IMR-90 (cell line): ENCODE measurements at regions not wholly inside any gene's neighbourhood (a gene's known extent, or its start where the extent isn't known, plus 50 kb on each side); places are given as distances from the start of the nearest gene placed in this dataset.

Experiments
- ATAC-seq: fragments of 200-7000 bp; cut with Tn5 transposase; 2 replicates; pipeline ENCODE4 v1.9.1; 2020; ENCODE audit warnings: low read depth, mild to moderate bottlenecking, moderate library complexity
- BruUV-seq: library from RNA; stranded (reverse); fragments of 400-500 nt; replicated peaks from 2 replicates; lab custom pipeline; 2021; lab: Mats Ljungman, UMichigan
- CTCF ChIA-PET: fragments of 300-600 bp; formaldehyde crosslinking; extraction: SDS; loops from one replicate; lab custom pipeline; 2021; ENCODE audit warnings: antibody characterized with exemption; lab: Yijun Ruan, JAX
- POLR2A ChIA-PET: fragments of 300-600 bp; sonication (Branson Sonifier 250); formaldehyde crosslinking; loops from one replicate; lab custom pipeline; 2022; ENCODE audit warnings: antibody characterized with exemption; ENCODE audit not compliant: unreplicated experiment; lab: Charles Lee
- DNase-seq: peaks from one replicate; pipeline ENCODE4 v3.0.0; 2013
- H2AFZ ChIP-seq: replicated peaks from 2 replicates; pipeline ENCODE3; 2013; ENCODE audit warnings: low read length, mild to moderate bottlenecking; ENCODE audit not compliant: poor library complexity
- H2AK5ac ChIP-seq: 2 replicates; pipeline ENCODE4 v1.6.1; 2013; ENCODE audit warnings: low read depth, low read length, inconsistent platforms
- H2AK9ac ChIP-seq: replicated peaks from 2 replicates; pipeline ENCODE3; 2013; ENCODE audit warnings: mild to moderate bottlenecking, low read depth, low read length, moderate library complexity; ENCODE audit not compliant: poor library complexity
- H2BK120ac ChIP-seq: 2 replicates; pipeline ENCODE4 v1.6.1; 2013; ENCODE audit warnings: low read depth, low read length, inconsistent platforms
- H2BK15ac ChIP-seq: 3 replicates; pipeline ENCODE4 v1.6.1; 2013; ENCODE audit warnings: low read depth, low read length, inconsistent platforms
- H2BK20ac ChIP-seq: 2 replicates; pipeline ENCODE4 v1.6.1; 2013; ENCODE audit warnings: low read depth, mild to moderate bottlenecking, inconsistent platforms, low read length, moderate library complexity
- H2BK5ac ChIP-seq: 2 replicates; pipeline ENCODE4 v1.6.1; 2013; ENCODE audit warnings: mild to moderate bottlenecking, low read depth, low read length, inconsistent platforms; ENCODE audit not compliant: poor library complexity, severe bottlenecking
- H3K14ac ChIP-seq: replicated peaks from 2 replicates; pipeline ENCODE4 v1.6.1; 2013; ENCODE audit warnings: low read depth, low read length, inconsistent platforms
- H3K18ac ChIP-seq: 2 replicates; pipeline ENCODE4 v1.6.1; 2013; ENCODE audit warnings: low read depth, low read length, control low read depth
- H3K23ac ChIP-seq: 2 replicates; pipeline ENCODE4 v1.6.1; 2013; ENCODE audit warnings: low read depth, low read length, inconsistent platforms
- H3K27ac ChIP-seq: 2 replicates; pipeline ENCODE4 v1.5.1; 2013; ENCODE audit warnings: mild to moderate bottlenecking, control low read depth, low read length; ENCODE audit not compliant: insufficient read depth
- H3K27me3 ChIP-seq: 2 replicates; pipeline ENCODE4 v1.6.1; 2013; ENCODE audit warnings: low read length; ENCODE audit not compliant: control insufficient read depth, insufficient read depth
- H3K36me3 ChIP-seq: 2 replicates; pipeline ENCODE4 v1.6.1; 2013; ENCODE audit warnings: low read length, mixed read lengths; ENCODE audit not compliant: control insufficient read depth, insufficient read depth
- H3K4ac ChIP-seq: 2 replicates; pipeline ENCODE4 v1.6.1; 2013; ENCODE audit warnings: low read depth, low read length, inconsistent platforms
- H3K4me1 ChIP-seq: 2 replicates; pipeline ENCODE4 v1.6.1; 2013; ENCODE audit warnings: low read length, mixed read lengths; ENCODE audit not compliant: control insufficient read depth, insufficient read depth
- H3K4me2 ChIP-seq: 2 replicates; pipeline ENCODE4 v1.6.1; 2013; ENCODE audit warnings: low read depth, mild to moderate bottlenecking, control low read depth, low read length, moderate library complexity
- H3K4me3 ChIP-seq: 2 replicates; pipeline ENCODE4 v1.5.1; 2013; ENCODE audit warnings: low read depth, mild to moderate bottlenecking, control low read depth, low read length, moderate library complexity; ENCODE audit not compliant: insufficient read depth
- H3K56ac ChIP-seq: 2 replicates; pipeline ENCODE4 v1.6.1; 2013; ENCODE audit warnings: low read length, inconsistent platforms; ENCODE audit not compliant: insufficient read depth; ENCODE audit errors: extremely low read depth
- H3K79me1 ChIP-seq, 2 experiments: 2 replicates each; pipeline ENCODE4 v1.6.1; 2013; ENCODE audit warnings: low read length in 2 of 2, inconsistent platforms in 1 of 2, low read depth in 1 of 2
- H3K9ac ChIP-seq: 2 replicates; pipeline ENCODE4 v1.6.1; 2013; ENCODE audit warnings: low read depth, low read length, control low read depth
- H3K9me1 ChIP-seq: 2 replicates; pipeline ENCODE4 v1.6.1; 2013; ENCODE audit warnings: low read length, inconsistent platforms; ENCODE audit not compliant: insufficient read depth
- H3K9me3 ChIP-seq: 2 replicates; pipeline ENCODE4 v1.6.1; 2013; ENCODE audit warnings: low read length; ENCODE audit not compliant: control insufficient read depth, insufficient read depth
- H4K20me1 ChIP-seq: 2 replicates; pipeline ENCODE4 v1.6.1; 2013; ENCODE audit warnings: low read length, inconsistent platforms; ENCODE audit not compliant: insufficient read depth
- H4K5ac ChIP-seq: 2 replicates; pipeline ENCODE4 v1.6.1; 2013; ENCODE audit warnings: mild to moderate bottlenecking, low read depth, low read length, control low read depth
- H4K8ac ChIP-seq, 2 experiments: 2 replicates each; pipeline ENCODE4 v1.6.1; 2013; ENCODE audit warnings: low read depth in 2 of 2, low read length in 2 of 2, control low read depth in 1 of 2, inconsistent platforms in 1 of 2
- H4K91ac ChIP-seq: 2 replicates; pipeline ENCODE4 v1.6.1; 2013; ENCODE audit warnings: low read depth, low read length, inconsistent platforms; ENCODE audit not compliant: insufficient read depth
- BHLHE40 ChIP-seq: fragments of 150-350 bp; IDR thresholded peaks from 2 replicates; pipeline ENCODE4 v1.6.1; 2016; ENCODE audit warnings: mild to moderate bottlenecking, low read depth, low read length
- CEBPB ChIP-seq: IDR thresholded peaks from 2 replicates; pipeline ENCODE4 v1.6.1; 2012; ENCODE audit warnings: low read depth, low read length, improper control_type of control experiment
- CHD1 ChIP-seq: IDR thresholded peaks from 2 replicates; pipeline ENCODE4 v1.6.1; 2012; ENCODE audit warnings: low read depth, low read length, improper control_type of control experiment
- FOS ChIP-seq: fragments of 150-350 bp; IDR thresholded peaks from 2 replicates; pipeline ENCODE4 v1.6.1; 2016; ENCODE audit warnings: low read depth, low read length
- MAFK ChIP-seq: IDR thresholded peaks from 2 replicates; pipeline ENCODE4 v1.6.1; 2012; ENCODE audit warnings: low read depth, low read length, improper control_type of control experiment
- MAZ ChIP-seq: IDR thresholded peaks from 2 replicates; pipeline ENCODE4 v1.6.1; 2012; ENCODE audit warnings: low read depth, mild to moderate bottlenecking, low read length, improper control_type of control experiment, moderate library complexity, borderline replicate concordance
- MXI1 ChIP-seq: IDR thresholded peaks from 2 replicates; pipeline ENCODE4 v1.6.1; 2012; ENCODE audit warnings: low read depth, mild to moderate bottlenecking, low read length, moderate library complexity, borderline replicate concordance
- NFE2L2 ChIP-seq: fragments of 150-350 bp; IDR thresholded peaks from 2 replicates; pipeline ENCODE4 v1.6.1; 2016; ENCODE audit warnings: low read depth, mild to moderate bottlenecking, low read length
- POLR2A ChIP-seq: IDR thresholded peaks from 2 replicates; pipeline ENCODE4 v1.6.1; 2012; ENCODE audit warnings: mild to moderate bottlenecking, low read depth, low read length
- RCOR1 ChIP-seq: IDR thresholded peaks from 2 replicates; pipeline ENCODE4 v1.6.1; 2012; ENCODE audit warnings: mild to moderate bottlenecking, low read length, improper control_type of control experiment; ENCODE audit not compliant: insufficient replicate concordance
- RFX5 ChIP-seq: IDR thresholded peaks from 2 replicates; pipeline ENCODE4 v1.8.0; 2012; ENCODE audit warnings: low read depth, mild to moderate bottlenecking, low read length, moderate library complexity
- SMC3 ChIP-seq: fragments of 150-350 bp; IDR thresholded peaks from 2 replicates; pipeline ENCODE4 v1.6.1; 2016; ENCODE audit warnings: low read depth, mild to moderate bottlenecking, antibody characterized with exemption, low read length, moderate library complexity
- WGBS, 2 experiments: methylation state at CpG; one replicate each; pipeline versions ENCODE4 v1.1.5 to v1.1.7; 2013; ENCODE audit warnings: missing lambda C conversion rate in 2 of 2; ENCODE audit not compliant: insufficient read length in 1 of 2; ENCODE audit errors: extremely low coverage in 2 of 2; 5-methylcytosine and 5-hydroxymethylcytosine counted together
- dilution Hi-C: fragments of 300-500 bp; cut with HindIII; formaldehyde crosslinking; loops from one replicate; pipeline ENCODE4 v1.14.3; 2018; ENCODE audit warnings: low sequenced_read_pairs; ENCODE audit not compliant: unreplicated experiment
- in situ Hi-C: fragments of 300-500 bp; cut with MboI; formaldehyde crosslinking; loops from 3 replicates; pipeline ENCODE4 v1.14.3; 2019; ENCODE audit warnings: low sequenced_read_pairs, inconsistent platforms, mixed read lengths
- intact Hi-C: fragments of 100-400 bp; cut with micrococcal nuclease; formaldehyde crosslinking; loops from 2 replicates; pipeline ENCODE4 v1.10.0; 2022
- TF ChIP-seq, protein P1 (sequence below): fragments of 150-350 bp; IDR thresholded peaks from 2 replicates; pipeline ENCODE4 v1.6.1; 2017; ENCODE audit warnings: mild to moderate bottlenecking, antibody characterized with exemption, low read length, low read depth
- TF ChIP-seq, protein P2 (sequence below): conservative IDR thresholded peaks from 2 replicates; pipeline ENCODE4 v1.5.1; 2012; ENCODE audit warnings: mild to moderate bottlenecking, low read depth, low read length, improper control_type of control experiment
- TF ChIP-seq, protein P3 (sequence below): fragments of 150-350 bp; IDR thresholded peaks from 2 replicates; pipeline ENCODE4 v1.6.1; 2016; ENCODE audit warnings: low read depth, mild to moderate bottlenecking, low read length, moderate library complexity, borderline replicate concordance

DNA sequence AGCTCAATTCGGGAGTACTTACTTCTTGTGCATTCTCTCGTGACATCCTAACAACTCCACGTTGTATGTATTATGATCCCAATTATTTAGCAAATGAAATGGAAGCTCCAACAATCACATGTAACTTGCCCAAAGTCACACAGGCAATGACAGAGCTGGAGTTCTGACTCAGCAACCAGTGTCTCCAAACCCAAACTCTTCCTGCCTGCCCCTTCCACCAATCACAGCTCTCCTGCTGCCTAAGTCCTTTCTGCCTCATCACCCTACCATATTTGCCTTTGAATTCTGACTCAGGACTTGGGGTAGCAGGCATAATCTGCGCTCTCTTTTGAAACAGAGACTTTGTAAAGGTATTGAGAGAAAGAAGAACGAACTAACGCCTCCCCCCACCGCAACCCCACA lies 245.2 kb upstream of the MAF start:
- ChIA-PET CTCF (no interaction called here), POLR2A (no interaction called here)
- H3K27ac ChIP-seq, result no peak overlapping the region
- dilution Hi-C loops (no loop called here), intact Hi-C loops (no loop called here), in situ Hi-C loops (no loop called here)
- no peak overlapping the region for H3K18ac ChIP-seq
- no peak overlapping the region for H2BK120ac ChIP-seq
- no peak overlapping the region for H4K5ac ChIP-seq
- H2AK5ac ChIP-seq, result no peak overlapping the region
- H3K36me3 ChIP-seq, result no peaks in the 10 kb centered on the region
- H3K9ac ChIP-seq, result no peak overlapping the region
- H3K4me1 ChIP-seq, result no peaks in the 10 kb centered on the region
- H4K91ac ChIP-seq, result no peak overlapping the region
- no CpG with 5 or more reads among the region's 7 CpGs for WGBS, 2 experiments
- no peak overlapping the region for H2BK15ac ChIP-seq
- DNase-seq (no peak), ATAC-seq (no peak)
- no peaks in the 10 kb centered on the region for H3K79me1 ChIP-seq
- no peak overlapping the region for H3K4me3 ChIP-seq
- no peaks in the 10 kb centered on the region for H3K27me3 ChIP-seq
- no peak overlapping the region for H2BK20ac ChIP-seq
- H2AK9ac ChIP-seq, result no peak overlapping the region
- no peak overlapping the region for H2AFZ ChIP-seq
- no peak overlapping the region for H3K4ac ChIP-seq
- H4K20me1 ChIP-seq, result no peaks in the 10 kb centered on the region
- H3K9me1 ChIP-seq, result no peaks in the 10 kb centered on the region
- no peak for TF ChIP-seq FOS
- TF ChIP-seq RFX5, result no peak
- no peak for TF ChIP-seq MAZ
- TF ChIP-seq MXI1, result no peak
- TF ChIP-seq, protein P1, sequence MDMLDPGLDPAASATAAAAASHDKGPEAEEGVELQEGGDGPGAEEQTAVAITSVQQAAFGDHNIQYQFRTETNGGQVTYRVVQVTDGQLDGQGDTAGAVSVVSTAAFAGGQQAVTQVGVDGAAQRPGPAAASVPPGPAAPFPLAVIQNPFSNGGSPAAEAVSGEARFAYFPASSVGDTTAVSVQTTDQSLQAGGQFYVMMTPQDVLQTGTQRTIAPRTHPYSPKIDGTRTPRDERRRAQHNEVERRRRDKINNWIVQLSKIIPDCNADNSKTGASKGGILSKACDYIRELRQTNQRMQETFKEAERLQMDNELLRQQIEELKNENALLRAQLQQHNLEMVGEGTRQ, result no peak
- no peak for TF ChIP-seq SMC3
- no peak for TF ChIP-seq NFE2L2
- no peak for TF ChIP-seq BHLHE40
- TF ChIP-seq MAFK, result no peak
- no peak for TF ChIP-seq CHD1
- TF ChIP-seq CEBPB, result no peak
- no peak for TF ChIP-seq POLR2A
- TF ChIP-seq, protein P2, sequence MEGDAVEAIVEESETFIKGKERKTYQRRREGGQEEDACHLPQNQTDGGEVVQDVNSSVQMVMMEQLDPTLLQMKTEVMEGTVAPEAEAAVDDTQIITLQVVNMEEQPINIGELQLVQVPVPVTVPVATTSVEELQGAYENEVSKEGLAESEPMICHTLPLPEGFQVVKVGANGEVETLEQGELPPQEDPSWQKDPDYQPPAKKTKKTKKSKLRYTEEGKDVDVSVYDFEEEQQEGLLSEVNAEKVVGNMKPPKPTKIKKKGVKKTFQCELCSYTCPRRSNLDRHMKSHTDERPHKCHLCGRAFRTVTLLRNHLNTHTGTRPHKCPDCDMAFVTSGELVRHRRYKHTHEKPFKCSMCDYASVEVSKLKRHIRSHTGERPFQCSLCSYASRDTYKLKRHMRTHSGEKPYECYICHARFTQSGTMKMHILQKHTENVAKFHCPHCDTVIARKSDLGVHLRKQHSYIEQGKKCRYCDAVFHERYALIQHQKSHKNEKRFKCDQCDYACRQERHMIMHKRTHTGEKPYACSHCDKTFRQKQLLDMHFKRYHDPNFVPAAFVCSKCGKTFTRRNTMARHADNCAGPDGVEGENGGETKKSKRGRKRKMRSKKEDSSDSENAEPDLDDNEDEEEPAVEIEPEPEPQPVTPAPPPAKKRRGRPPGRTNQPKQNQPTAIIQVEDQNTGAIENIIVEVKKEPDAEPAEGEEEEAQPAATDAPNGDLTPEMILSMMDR, result no peak
- TF ChIP-seq, protein P3, sequence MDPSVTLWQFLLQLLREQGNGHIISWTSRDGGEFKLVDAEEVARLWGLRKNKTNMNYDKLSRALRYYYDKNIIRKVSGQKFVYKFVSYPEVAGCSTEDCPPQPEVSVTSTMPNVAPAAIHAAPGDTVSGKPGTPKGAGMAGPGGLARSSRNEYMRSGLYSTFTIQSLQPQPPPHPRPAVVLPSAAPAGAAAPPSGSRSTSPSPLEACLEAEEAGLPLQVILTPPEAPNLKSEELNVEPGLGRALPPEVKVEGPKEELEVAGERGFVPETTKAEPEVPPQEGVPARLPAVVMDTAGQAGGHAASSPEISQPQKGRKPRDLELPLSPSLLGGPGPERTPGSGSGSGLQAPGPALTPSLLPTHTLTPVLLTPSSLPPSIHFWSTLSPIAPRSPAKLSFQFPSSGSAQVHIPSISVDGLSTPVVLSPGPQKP, result no peak
- TF ChIP-seq RCOR1, result no peak
- H3K9me3 ChIP-seq, result peaks cover 41% of the 10 kb centered on the region
- H3K56ac ChIP-seq, result no peak overlapping the region
- H2BK5ac ChIP-seq, result no peak overlapping the region
- no peak overlapping the region for H4K8ac ChIP-seq
- no peak overlapping the region for H3K4me2 ChIP-seq
- no TSS peak for BruUV-seq
- no peak overlapping the region for H3K14ac ChIP-seq
- H3K23ac ChIP-seq, result no peak overlapping the region
